HG03442 (cell line): ENCODE measurements at regions not wholly inside any gene's neighbourhood (a gene's known extent, or its start where the extent isn't known, plus 50 kb on each side); places are given as distances from the start of the nearest gene placed in this dataset.
"Not testable (repeated sequence)": the region's sequence is repeated elsewhere in the genome, so short reads cannot be mapped to it uniquely, and the experiment has no call there.

Source experiments
- ATAC-seq: cut with Tn5 transposase; IDR thresholded peaks from one replicate; pipeline ENCODE4 v1.9.1; 2021; ENCODE audit warnings: mild to moderate bottlenecking, moderate library complexity; ENCODE audit not compliant: unreplicated experiment

GRCh38 chr15:26197060-26197459, 333.9 kb upstream of the ATP10A start:
- no peak for ATAC-seq

GRCh38 chr15:26191193-26191592, 328.1 kb upstream of the ATP10A start:
- no peak for ATAC-seq

GRCh38 chr15:26186138-26186537, 323.0 kb upstream of the ATP10A start:
- not testable (repeated sequence) for ATAC-seq

GRCh38 chr15:26182441-26182840, 319.3 kb upstream of the ATP10A start:
- ATAC-seq: no peak

- no peak for ATAC-seq
Measured at GRCh38 chr15:26179906-26180305, 316.8 kb upstream of the ATP10A start.

GRCh38 chr15:26178640-26179220, 315.6 kb upstream of the ATP10A start:
- ATAC-seq: no peak

- no peak for ATAC-seq
Measured at GRCh38 chr15:26177816-26178215, 314.7 kb upstream of the ATP10A start.

GRCh38 chr15:26176831-26177230, 313.7 kb upstream of the ATP10A start:
- no peak for ATAC-seq

- ATAC-seq: no peak
Measured at GRCh38 chr15:26171266-26171665, 308.1 kb upstream of the ATP10A start.

GRCh38 chr15:26166429-26166828, 303.3 kb upstream of the ATP10A start:
- no peak for ATAC-seq

- ATAC-seq: no peak
Measured at GRCh38 chr15:26165546-26165945, 302.4 kb upstream of the ATP10A start.

GRCh38 chr15:26160343-26160742, 297.2 kb upstream of the ATP10A start:
- no peak for ATAC-seq

- no peak for ATAC-seq
Measured at GRCh38 chr15:26158176-26158575, 295.0 kb upstream of the ATP10A start.

GRCh38 chr15:26157081-26157480, 294.0 kb upstream of the ATP10A start:
- no peak for ATAC-seq

GRCh38 chr15:26156051-26156450, 292.9 kb upstream of the ATP10A start:
- ATAC-seq: no peak

GRCh38 chr15:26148156-26148860, 285.2 kb upstream of the ATP10A start:
- ATAC-seq: no peak

- no peak for ATAC-seq
Measured at GRCh38 chr15:26146202-26146601, 283.1 kb upstream of the ATP10A start.

- no peak for ATAC-seq
Measured at GRCh38 chr15:26145796-26146195, 282.7 kb upstream of the ATP10A start.

- no peak for ATAC-seq
Measured at GRCh38 chr15:26144836-26145235, 281.7 kb upstream of the ATP10A start.

GRCh38 chr15:26143221-26143620, 280.1 kb upstream of the ATP10A start:
- ATAC-seq: no peak

GRCh38 chr15:26134812-26135211, 271.7 kb upstream of the ATP10A start:
- ATAC-seq: no peak

- ATAC-seq: no peak
Measured at GRCh38 chr15:26134152-26134551, 271.0 kb upstream of the ATP10A start.

- no peak for ATAC-seq
Measured at GRCh38 chr15:26132811-26133210, 269.7 kb upstream of the ATP10A start.
